ENCODE measurements at regions not wholly inside any gene's neighbourhood (a gene's known extent, or its start where the extent isn't known, plus 50 kb on each side); places are given as distances from the start of the nearest gene placed in this dataset.

GRCh38 chr5:160905285-160905684 lies 53.3 kb upstream of the ATP10B start:
- TF ChIP-seq POLR2A (IDR thresholded peaks at IDR 0.05) = no peak
- no peak for TF ChIP-seq CTCF (IDR thresholded peaks at IDR 0.05)
